ENCODE measurements at regions not wholly inside any gene's neighbourhood (a gene's known extent, or its start where the extent isn't known, plus 50 kb on each side); places are given as distances from the start of the nearest gene placed in this dataset.

DNA sequence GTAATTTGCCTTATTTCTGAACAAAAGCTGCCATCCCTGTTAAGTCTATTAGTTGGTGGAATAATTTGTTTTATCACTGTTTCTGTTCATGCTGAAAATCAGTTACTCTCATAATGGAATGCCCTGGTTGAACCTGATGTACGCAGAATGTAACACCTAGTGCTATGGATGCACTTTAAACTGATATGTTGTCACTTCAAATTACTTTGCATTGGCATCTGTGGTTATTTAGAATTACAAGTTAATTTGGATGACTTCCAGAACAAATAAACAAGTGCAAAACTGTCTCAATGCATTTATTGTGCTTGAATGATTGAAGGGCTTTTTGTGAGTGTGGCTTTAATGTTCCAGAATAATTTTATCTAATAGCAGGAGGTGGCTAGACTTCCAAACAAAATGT, 368.2 kb upstream of the SLITRK5 start:
- no peak overlapping the region for H3K4me3 ChIP-seq
- in situ Hi-C loops (cut with MboI; ENCODE audit: low pct_ligation_motif_present in 1 of 4, low pct_unique_long_range_greater_than_20kb in 1 of 4, low sequenced_read_pairs in 3 of 4) = no loop called here

DNA sequence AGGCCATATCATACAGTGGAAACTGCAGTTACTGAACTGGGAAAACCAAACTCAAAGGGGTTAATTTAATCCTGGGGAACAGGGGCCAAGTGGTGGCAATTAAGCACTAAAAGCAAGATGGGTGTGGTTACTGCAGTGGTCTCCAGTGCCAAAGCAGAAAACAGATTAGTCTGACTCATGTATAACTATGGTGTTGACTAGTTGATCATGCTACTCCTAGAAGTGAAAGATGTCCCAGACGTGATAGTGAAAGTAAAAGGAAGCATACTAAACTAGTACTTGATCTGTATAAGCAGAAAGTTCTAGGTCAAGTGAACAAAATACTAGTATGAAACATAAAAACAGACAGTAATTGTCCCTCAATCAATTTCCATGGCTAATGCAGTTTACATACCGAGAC, 360.0 kb upstream of the SLITRK5 start:
- intact Hi-C loops (cut with DNase I; ENCODE audit: low total_unique reads) (no loop called here), in situ Hi-C loops (cut with MboI; ENCODE audit: low pct_ligation_motif_present in 1 of 4, low pct_unique_long_range_greater_than_20kb in 1 of 4, low sequenced_read_pairs in 3 of 4) (no loop called here)
- no peaks in the 10 kb centered on the region for H3K4me1 ChIP-seq
- DNase-seq = no peak
- 47 to 55% methylated on average over 2 of the region's 2 CpGs for WGBS, 2 donors (ENCODE audit: low coverage in 1 of 2)
- H3K9me3 ChIP-seq = no peaks in the 10 kb centered on the region
- H3K36me3 ChIP-seq = no peaks in the 10 kb centered on the region
- H3K27me3 ChIP-seq = no peaks in the 10 kb centered on the region
- H3K27ac ChIP-seq = no peak overlapping the region
- no peak overlapping the region for H3K4me3 ChIP-seq
- TF ChIP-seq, protein P1, sequence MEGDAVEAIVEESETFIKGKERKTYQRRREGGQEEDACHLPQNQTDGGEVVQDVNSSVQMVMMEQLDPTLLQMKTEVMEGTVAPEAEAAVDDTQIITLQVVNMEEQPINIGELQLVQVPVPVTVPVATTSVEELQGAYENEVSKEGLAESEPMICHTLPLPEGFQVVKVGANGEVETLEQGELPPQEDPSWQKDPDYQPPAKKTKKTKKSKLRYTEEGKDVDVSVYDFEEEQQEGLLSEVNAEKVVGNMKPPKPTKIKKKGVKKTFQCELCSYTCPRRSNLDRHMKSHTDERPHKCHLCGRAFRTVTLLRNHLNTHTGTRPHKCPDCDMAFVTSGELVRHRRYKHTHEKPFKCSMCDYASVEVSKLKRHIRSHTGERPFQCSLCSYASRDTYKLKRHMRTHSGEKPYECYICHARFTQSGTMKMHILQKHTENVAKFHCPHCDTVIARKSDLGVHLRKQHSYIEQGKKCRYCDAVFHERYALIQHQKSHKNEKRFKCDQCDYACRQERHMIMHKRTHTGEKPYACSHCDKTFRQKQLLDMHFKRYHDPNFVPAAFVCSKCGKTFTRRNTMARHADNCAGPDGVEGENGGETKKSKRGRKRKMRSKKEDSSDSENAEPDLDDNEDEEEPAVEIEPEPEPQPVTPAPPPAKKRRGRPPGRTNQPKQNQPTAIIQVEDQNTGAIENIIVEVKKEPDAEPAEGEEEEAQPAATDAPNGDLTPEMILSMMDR (IDR thresholded peaks at IDR 0.05) = no peak
- TF ChIP-seq EP300 (IDR thresholded peaks at IDR 0.05; ENCODE audit: low read depth) = no peak
- TF ChIP-seq POLR2AphosphoS5 (IDR thresholded peaks at IDR 0.05) = no peak
- TF ChIP-seq POLR2A (IDR thresholded peaks at IDR 0.05) = no peak

More for the DNA sequence above, 368.2 kb upstream of the SLITRK5 start:
- WGBS, 2 donors (ENCODE audit: low coverage in 1 of 2) = 43 to 62% methylated on average over 1 of the region's 1 CpG
- TF ChIP-seq POLR2AphosphoS5 (IDR thresholded peaks at IDR 0.05) (no peak), POLR2A (IDR thresholded peaks at IDR 0.05) (no peak), EP300 (IDR thresholded peaks at IDR 0.05; ENCODE audit: low read depth) (no peak)
- TF ChIP-seq, protein P1 (IDR thresholded peaks at IDR 0.05) = no peak
- intact Hi-C loops (cut with DNase I; ENCODE audit: low total_unique reads) = no loop called here
- Histone ChIP-seq H3K27me3 (no peaks in the 10 kb centered on the region), H3K4me1 (no peaks in the 10 kb centered on the region), H3K36me3 (no peaks in the 10 kb centered on the region), H3K9me3 (no peaks in the 10 kb centered on the region), H3K27ac (no peak overlapping the region)
- no peak for DNase-seq

DNA sequence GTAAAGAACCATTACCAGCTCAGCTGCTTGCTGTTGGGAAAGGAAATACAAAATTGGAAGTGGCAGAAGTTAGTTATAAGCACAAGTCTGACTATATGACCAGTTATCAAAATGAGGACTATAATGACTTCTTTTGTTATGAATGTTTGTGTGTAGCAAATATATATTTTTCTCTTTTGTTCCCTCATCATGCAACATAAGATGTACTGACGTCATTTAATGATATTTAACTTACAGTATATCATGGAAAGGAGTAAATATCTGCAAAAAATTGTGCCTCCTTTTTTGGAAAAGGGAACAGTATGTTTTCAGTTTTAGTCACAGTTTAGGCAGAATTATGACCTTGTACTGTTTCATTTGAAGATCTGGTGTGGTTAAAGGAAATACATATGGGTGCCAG, 356.3 kb upstream of the SLITRK5 start:
- 50 to 52% methylated on average over 1 of the region's 1 CpG for WGBS, 2 donors (ENCODE audit: low coverage in 1 of 2)
- intact Hi-C loops (cut with DNase I; ENCODE audit: low total_unique reads) = no loop called here
- no peak for TF ChIP-seq EP300 (IDR thresholded peaks at IDR 0.05; ENCODE audit: low read depth)
- no peak for TF ChIP-seq POLR2AphosphoS5 (IDR thresholded peaks at IDR 0.05)
- Histone ChIP-seq H3K9me3 (no peaks in the 10 kb centered on the region), H3K36me3 (no peaks in the 10 kb centered on the region), H3K4me1 (no peaks in the 10 kb centered on the region), H3K27me3 (no peaks in the 10 kb centered on the region), H3K4me3 (no peak overlapping the region), H3K27ac (no peak overlapping the region)
- in situ Hi-C loops (cut with MboI; ENCODE audit: low pct_ligation_motif_present in 1 of 4, low pct_unique_long_range_greater_than_20kb in 1 of 4, low sequenced_read_pairs in 3 of 4) = no loop called here
- DNase-seq = no peak

DNA sequence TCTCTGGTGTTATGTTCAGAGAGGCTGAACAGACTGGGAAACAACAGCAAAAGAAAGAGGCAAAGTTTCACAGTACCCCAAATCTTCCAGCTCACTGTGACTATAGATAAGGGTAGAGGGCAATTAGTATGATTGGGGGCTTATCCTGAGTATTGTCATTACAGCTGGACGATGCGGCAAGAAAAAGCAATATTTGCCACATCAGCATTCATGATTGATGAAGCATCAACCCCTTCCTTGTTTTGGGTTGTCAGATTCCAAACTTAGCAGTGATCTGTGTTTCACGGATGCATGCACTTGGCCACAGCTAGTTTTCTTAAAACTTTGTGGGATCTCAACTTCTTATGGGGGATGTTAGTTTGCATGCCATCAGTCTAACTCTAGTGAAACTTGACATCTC, 348.8 kb upstream of the SLITRK5 start:
- no peaks in the 10 kb centered on the region for H3K36me3 ChIP-seq
- no peaks in the 10 kb centered on the region for H3K4me1 ChIP-seq
- in situ Hi-C loops (cut with MboI; ENCODE audit: low pct_ligation_motif_present in 1 of 4, low pct_unique_long_range_greater_than_20kb in 1 of 4, low sequenced_read_pairs in 3 of 4) = no loop called here
- no peak overlapping the region for H3K27ac ChIP-seq
- no peak overlapping the region for H3K4me3 ChIP-seq
- no peak for DNase-seq
- 87 to 100% methylated on average over 2 to 3 of the region's 3 CpGs for WGBS, 2 donors (ENCODE audit: low coverage in 1 of 2)
- no peaks in the 10 kb centered on the region for H3K27me3 ChIP-seq
- intact Hi-C loops (cut with DNase I; ENCODE audit: low total_unique reads) = no loop called here
- H3K9me3 ChIP-seq = no peaks in the 10 kb centered on the region
- no peak for TF ChIP-seq POLR2A (IDR thresholded peaks at IDR 0.05)
- no peak for TF ChIP-seq POLR2AphosphoS5 (IDR thresholded peaks at IDR 0.05)
- TF ChIP-seq, protein P1 (IDR thresholded peaks at IDR 0.05) = no peak
- TF ChIP-seq EP300 (IDR thresholded peaks at IDR 0.05; ENCODE audit: low read depth) = no peak

DNA sequence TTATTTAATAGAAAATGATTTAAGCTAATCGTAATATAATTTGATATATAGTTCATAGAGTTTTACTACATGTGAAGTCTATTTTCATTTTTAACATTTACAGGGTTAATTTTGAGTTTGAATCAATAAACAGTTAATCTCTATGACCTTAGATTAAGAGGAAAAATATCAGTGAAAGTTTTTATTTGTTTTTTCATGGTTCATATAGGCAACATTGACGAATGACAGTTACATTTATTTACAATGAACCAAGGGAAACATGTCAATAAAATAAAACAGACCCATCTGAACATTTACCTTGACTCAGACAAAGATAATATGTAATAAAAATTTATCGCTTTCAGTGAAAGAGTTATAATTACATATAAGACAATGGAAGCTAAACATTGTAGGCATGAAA, 346.6 kb upstream of the SLITRK5 start:
- WGBS, 2 donors (ENCODE audit: low coverage in 1 of 2) = 54 to 56% methylated on average over 3 of the region's 3 CpGs
- H3K36me3 ChIP-seq = no peaks in the 10 kb centered on the region
- in situ Hi-C loops (cut with MboI; ENCODE audit: low pct_ligation_motif_present in 1 of 4, low pct_unique_long_range_greater_than_20kb in 1 of 4, low sequenced_read_pairs in 3 of 4) = no loop called here
- intact Hi-C loops (cut with DNase I; ENCODE audit: low total_unique reads) = no loop called here
- no peak overlapping the region for H3K4me3 ChIP-seq
- H3K9me3 ChIP-seq = no peaks in the 10 kb centered on the region
- no peak for DNase-seq
- TF ChIP-seq EP300 (IDR thresholded peaks at IDR 0.05; ENCODE audit: low read depth) (no peak), POLR2A (IDR thresholded peaks at IDR 0.05) (no peak), POLR2AphosphoS5 (IDR thresholded peaks at IDR 0.05) (no peak)
- TF ChIP-seq, protein P1 (IDR thresholded peaks at IDR 0.05) = no peak
- no peak overlapping the region for H3K27ac ChIP-seq
- H3K4me1 ChIP-seq = no peaks in the 10 kb centered on the region
- no peaks in the 10 kb centered on the region for H3K27me3 ChIP-seq

Measured in transverse colon (tissue), 4 donors.